ENCODE measurements at regions not wholly inside any gene's neighbourhood (a gene's known extent, or its start where the extent isn't known, plus 50 kb on each side); places are given as distances from the start of the nearest gene placed in this dataset.
A peak's percentile ranks its signal among the peaks of the same experiment; 100 is the strongest.

DNA sequence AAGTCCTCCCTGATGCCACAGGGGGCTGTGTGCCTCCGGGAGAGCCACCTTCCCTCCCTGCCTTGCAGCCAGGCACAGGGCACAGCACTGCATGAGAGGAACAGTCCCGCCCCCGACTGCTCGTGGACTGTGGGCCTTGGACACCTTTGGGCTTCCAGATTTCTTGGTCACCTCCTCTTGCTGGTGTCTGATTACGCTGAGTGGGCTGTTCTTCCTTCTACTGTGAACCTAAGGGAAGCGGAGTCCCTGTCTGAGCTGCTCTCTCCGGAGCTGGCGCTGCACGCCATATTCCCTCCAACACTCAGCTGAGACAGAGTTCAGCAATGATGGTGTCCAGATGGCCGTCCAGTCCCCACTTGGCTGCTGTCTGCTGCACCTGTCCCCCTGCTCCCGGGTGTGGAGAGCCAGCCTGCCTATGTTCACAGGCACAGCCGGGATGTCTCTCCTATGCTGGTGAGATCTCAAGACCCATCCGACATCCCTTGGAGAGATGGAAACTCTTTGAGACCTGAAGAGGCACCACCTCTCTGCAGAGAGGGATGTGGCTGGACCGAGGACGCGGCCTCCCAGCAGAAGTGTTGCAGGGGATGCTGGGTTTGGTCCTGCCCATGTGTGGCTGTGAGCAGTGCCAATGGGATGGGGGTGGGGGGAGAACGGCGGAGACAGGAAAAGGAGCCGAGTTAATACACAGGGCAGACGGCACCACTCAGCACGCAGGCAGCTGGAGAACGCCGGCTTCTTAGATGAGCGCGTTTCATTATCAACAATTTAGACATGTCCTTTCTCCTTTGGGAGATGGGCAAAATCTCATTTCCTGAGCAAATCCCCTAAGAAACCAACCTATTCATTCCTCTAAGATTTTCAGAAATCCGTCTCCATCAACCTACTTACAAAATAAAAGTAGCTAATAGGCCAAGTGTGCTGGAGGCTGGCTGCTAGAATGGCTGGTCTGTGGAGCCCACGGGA lies 171.9 kb downstream of the ENGASE start:
- no peak for DNase-seq (ENCODE audit: low read depth)

DNA sequence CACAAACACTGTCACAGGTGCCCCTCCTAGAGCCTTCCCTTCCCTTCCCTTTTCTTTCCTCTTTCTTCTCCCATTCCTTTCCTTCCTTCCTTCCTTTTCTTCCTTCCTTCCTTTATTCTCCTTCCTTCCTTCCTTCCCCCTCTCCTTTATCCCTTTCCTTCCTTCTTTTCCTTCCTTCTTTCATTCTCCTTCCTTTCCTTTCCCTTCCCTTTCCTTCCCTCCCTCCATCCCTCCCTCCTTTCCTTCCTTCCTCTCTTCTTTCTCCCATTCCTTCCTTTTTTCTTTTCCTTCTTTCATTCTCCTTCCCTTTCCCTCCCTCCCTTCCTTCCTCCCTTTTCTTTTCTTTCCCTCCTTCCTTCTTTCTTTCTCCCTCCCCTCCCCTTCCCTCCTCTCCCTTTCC lies 170.0 kb downstream of the ENGASE start:
- no peak for DNase-seq (ENCODE audit: low read depth)

DNA sequence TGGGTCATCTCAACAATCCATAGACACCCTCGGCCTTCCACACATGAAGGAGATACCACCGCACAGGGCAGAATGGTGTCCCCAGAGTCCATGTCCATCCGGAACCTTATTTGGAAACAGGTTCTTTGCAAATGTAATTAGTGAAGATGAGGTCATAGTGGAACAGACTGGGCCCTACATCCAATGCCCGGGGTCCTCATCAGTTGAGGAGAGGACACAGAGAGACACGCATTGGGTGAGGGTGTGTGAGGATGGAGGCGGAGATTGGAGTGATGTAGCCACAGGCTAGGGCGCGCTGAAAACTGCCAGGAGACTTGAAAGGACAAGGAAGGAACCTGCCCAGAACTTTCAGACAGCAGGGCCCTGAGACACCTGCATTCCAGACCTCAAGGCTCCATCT lies 169.4 kb downstream of the ENGASE start:
- DNase-seq (ENCODE audit: low read depth) = no peak

DNA sequence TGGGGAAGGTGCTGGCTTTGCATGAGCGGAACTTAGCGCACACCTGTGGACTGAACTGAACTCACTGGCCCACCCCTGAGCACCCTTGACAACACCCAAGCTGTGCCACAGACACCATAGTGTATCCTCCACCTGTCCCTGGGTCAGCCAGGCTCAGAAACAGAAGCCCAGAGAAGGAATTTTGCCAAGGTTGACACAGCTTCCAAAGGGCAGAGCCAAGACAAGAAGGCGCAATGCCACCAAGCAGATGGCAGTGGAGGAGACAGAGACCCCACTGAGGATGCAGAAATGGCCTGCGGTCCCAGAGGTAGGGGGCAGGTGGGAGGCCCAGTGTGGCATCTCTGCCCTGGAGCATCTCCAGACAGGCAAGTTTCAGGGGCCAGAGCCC lies 169.0 kb downstream of the ENGASE start:
- no peak for DNase-seq (ENCODE audit: low read depth)

DNA sequence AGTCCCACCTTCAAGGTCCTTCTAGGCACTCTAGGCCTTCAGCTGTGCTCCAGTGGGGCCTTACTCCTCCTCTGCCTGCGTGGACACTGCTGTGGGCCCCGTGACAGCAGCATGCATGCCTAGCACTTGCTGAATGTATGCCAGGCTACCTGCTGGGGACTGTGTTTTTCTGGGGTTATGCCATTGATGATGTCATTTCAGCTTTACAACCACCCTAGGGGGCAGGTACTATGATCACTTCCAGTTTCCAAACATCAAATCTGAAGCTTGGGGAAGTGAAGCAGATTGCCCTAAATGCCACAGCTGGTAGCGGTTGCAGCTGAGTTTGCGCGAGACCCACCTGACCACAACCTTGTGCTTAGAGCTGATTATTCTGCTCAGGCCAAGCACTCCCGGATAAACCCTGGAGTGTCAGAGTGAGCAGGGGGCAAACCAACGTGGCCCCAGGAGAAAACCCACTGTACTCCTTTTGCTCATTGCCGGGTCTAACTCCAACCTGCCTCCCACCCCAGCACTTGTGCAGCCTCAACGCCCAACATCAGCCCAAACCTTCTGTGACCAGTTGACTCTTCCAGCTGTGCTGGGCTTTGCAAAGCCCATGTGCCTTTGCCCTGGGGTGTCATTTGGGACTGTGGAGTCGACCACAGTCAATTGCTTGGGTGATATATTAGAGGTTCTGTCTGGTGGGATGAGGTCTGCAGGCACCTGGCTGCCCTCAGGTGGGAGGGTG lies 168.4 kb downstream of the ENGASE start:
- DNase-seq (ENCODE audit: low read depth) = no peak

DNA sequence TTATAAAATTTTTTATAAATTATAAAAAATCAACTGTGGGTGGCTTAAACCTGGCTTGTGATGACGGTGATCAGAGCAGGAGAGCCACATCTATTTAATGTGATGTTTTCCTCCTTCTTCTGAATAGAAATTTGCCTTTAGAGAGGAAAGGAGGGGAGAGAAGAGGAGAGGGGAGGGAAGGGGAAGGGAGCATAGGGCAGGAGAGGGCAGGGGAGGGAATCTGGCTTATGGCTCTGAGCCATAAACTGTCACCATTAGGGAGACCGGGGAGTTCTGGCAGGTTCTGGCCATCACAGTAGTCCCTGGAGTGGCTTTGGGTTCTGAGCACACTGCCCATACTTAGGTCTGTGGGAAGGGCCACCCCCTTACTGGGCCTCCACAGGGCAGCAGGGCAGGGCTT lies 167.8 kb downstream of the ENGASE start:
- no peak for DNase-seq (ENCODE audit: low read depth)

DNA sequence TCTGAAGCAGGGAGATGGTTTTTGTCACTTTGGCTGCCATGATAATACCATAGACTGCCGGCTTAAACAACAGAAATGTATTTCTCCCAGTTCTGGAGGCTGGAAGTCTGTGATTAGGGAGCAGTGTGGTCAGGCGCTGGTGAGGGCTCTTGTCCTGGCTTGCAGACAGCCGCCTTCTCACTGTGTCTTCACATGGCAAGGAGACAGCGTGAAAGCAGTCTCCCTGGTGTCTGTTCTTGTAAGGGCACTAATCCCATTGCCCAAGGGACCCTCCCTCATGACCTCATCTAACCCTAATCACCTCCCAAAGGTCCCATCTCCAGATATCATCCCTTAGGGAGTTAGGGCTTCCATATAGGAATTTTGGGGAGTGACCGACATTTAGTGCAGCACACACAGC lies 167.0 kb downstream of the ENGASE start:
- DNase-seq (ENCODE audit: low read depth) = no peak

DNA sequence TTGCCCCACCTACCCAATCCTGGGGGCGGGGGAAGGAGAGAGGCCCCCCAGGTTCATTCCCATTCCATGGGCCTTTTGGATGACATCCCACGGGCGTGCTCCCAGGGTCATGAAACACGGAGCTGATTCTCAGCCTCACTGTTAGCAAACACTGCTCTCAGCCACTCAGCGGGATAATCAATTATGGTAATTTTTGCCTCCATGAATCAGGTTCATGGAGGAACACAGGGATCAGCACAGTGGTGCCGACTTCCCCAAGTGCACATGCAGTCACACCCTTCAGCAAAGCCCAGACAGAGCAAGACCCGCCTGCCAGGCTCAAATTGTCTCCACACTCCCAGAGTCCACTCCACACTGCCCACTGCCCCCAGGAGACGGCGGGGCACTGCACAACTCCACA lies 164.6 kb downstream of the ENGASE start:
- DNase-seq (ENCODE audit: low read depth) = no peak

DNA sequence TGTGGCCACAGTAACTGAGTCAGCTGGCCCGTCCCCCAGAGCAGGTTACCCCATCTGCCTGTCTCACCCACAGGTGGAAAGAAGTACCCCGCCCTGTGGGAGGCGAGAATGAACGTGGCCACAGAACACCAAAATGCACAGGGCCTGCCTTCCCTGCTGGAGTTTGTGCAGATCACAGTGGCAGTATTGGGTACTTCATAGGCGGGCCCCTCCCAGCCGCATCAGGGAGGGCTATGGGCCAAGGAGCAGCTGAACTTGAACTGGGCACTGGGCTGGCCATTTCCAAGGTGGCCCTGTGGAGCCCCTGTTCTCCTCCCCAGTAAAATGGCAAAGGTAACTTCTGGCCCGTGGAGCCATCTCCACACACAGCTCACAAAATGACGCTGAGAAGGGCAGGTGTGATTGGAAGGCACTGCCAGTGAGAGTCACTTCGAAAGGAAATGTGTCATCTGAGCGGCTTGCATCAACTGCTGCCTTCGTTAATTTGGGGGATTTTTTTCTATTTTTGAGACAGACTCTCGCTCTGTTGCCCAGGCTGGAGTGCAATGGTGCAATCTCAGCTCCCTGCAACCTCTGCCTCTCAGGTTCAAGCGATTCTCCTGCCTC lies 162.9 kb downstream of the ENGASE start:
- no peak for DNase-seq (ENCODE audit: low read depth)

DNA sequence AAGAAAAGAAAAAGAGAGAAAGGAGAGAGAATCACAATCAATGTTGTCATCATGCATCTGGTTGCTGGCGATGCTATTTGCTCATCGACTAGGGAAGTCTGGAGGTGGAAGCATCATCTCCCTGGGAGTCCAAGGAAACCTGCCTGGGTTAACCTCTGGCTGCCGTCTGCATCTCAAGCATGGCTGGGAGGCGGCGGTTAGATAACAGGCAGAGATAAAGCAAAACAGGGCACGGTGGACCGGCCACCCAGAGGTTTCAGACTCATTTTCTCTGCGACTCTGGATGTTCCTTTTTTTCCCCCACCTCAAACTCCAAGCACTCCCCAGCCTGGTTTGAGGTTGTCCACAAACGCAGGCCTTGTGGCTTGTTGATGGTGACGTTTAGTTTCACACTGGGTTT lies 161.2 kb downstream of the ENGASE start:
- no peak for DNase-seq (ENCODE audit: low read depth)

DNA sequence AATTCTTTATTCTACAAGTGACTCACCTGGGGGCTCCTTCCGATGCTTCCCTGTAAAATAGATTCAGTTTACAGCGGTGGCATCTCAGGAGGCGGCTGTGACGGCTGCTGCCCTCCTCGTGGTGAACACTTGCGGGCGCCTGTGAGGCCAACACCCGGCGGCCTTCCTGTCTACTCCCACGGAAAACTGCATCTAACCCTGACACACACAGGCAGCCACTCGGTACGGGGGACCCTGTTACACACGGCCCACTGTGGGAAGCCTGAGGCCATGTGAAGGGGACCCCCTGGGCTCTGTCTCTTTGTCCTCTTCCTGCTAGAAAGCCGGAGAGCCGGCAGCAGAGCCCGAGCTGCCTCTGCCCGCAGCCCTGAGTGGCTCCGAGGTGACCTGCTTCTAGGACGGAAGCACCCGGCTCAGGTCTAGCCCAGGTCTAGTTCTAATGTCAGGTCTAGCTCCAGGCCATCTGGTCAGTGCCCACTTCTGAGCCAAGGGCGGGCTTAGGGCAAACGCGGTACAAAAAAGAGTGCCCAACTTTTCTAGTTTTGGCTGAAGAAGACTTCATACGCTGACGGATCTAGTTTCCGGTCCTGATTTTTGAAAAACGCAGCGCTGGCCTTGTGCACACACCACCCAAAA lies 159.4 kb downstream of the ENGASE start:
- no peak for DNase-seq (ENCODE audit: low read depth)

DNA sequence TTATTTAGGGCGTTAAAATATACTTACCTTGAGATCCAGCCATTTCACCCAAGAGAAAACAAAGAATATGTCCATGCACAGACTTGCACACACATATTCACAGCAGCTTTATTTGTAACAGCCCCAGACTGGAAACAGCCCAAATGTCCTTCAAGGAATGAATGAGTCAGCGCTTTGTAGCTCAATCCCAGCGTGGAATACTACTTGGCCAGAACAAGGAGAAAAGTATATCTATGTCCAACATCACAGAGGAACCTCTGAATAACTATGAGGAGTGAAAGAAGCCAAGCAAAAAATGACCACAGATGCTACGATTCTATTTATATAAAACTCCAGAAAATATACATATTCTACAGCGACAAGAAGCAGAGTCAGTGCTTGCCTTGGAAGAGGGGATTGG lies 158.3 kb downstream of the ENGASE start:
- no peak for DNase-seq (ENCODE audit: low read depth)

DNA sequence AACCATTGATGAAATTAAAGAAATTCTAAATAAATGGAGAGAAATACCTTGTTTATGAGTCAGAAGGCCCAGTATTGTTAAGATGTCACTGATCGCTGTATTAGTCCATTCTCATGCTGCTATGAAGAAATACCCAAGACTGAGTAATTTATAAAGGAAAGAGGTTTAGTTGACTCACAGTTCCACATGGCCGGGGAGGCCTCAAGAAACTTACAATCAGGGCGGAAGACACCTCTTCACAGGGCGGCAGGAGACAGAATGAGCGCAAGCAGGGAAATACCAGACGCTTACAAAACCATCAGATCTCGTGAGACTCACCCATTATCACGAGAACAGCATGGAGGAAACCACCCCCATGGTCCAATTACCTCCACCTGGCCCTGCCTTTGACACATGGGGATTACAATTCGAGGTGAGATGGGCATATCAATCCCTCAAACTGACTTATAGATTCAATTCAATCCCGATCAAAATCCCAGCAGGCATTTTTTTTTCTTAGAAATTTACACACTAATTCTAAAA lies 157.2 kb downstream of the ENGASE start:
- DNase-seq (ENCODE audit: low read depth) = peak; percentile 13

DNA sequence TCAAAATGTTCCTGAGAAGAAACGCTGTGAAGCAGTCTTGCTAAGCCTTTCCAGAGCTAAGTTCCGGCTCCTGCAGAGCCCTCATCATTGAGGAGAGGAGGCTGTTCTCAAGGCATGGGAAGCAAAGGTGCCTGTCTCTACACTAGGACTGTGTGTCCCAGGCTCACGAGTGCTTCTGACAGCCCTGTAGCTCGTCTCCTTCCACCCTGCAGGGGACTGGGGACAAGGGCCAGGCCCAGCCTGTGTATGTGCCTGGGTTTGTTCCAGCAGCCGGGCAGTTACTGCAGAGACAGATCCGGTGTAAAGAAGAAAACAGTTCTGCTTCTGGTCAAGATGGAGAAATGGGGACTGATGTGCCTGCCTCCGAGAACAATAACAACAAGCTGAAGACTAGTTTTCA lies 156.0 kb downstream of the ENGASE start:
- no peak for DNase-seq (ENCODE audit: low read depth)

DNA sequence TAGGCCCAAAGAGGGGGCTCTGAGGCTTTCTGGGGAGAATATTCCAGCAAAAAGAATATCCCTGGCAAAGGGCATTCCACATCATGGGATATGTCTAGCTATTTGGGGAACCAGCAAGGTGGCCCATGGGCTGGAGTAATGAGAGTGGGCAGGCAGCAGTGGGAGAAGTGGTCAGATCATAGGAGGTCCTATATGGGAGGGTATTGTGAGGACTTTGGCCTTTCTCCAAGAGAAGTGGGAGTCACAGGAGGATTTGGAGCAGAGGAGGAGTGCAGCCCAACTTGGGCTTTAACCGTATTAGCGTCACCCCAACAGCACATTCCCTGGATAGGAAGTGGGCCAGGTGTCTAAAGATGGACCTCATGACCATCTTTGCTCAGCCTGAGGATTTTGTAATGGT lies 151.4 kb downstream of the ENGASE start:
- DNase-seq (ENCODE audit: low read depth) = no peak

DNA sequence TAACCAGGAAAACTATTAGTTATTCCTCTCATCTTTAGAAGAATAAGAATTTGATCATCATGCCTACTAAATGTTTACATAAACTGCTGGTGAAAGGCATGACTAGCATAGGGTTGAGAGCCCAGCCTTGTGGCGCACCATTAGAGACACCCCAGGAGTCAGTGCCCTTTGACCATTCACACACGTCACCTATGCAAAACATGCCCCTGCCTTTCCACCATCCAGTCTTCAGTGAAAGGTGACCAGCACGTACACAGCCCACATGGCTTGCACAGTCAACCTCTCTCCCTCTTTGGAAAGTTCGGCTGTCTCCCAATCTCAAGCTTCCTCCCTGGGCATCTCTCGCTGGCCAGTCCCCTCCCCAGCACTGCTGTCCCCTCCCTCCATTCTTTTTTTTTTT lies 150.3 kb downstream of the ENGASE start:
- no peak for DNase-seq (ENCODE audit: low read depth)

DNA sequence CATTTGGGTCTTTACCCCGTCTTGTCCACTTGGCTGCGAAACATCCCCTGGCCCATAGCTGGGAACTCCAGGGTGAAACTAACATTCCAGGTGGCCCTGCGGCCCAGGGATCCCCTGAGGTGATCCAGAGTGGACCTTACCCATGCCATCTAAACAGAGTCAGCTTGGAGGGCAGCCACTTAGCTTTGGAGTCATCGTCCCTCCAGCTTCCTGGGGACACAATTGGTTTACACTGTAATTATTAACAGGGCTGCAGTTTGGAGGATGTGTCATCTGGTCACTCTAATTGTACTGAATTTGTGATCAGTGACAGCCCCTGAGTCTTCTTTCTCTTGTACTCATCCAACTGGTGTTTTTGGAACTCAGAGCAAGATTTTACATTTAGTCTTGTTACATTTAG lies 149.9 kb downstream of the ENGASE start:
- DNase-seq (ENCODE audit: low read depth) = no peak

DNA sequence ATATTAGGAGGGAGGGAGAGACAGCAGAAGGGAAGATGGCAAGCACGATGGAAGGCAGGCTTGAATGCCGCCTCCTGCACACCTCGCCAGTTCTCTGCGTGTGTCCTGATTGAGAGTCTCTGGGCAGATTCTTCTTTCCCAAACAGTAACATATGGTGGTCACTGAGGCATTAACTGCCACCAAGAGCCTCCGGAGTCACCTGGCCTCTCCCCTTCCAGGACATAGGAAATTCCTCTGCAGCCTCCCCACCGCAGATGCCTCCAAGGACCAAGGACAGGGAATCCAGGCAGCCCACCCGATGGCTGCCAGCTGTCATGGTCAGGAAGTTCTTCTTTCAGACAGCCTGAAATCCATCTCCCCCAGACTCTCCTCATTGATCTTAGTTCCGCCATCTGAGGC lies 149.3 kb downstream of the ENGASE start:
- DNase-seq (ENCODE audit: low read depth) = no peak

DNA sequence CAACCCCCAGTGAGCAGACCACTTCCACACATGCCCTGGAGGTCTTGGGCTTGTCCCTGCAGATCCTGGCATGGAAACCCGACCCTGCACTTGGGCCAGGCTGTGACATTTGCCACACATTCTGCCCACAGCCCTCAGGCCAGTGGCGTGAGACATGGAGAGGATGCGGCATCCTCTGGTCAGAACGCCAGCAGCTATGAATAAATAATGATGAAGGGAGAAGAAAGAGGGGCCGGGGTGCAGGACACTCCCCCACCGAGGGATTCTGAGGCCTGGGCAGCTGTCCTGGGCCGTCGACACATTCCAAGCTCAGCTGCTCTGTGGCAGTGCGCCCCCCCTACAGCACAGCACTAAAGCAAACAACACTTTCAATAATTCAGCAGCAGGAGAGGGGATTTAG lies 148.8 kb downstream of the ENGASE start:
- no peak for DNase-seq (ENCODE audit: low read depth)

DNA sequence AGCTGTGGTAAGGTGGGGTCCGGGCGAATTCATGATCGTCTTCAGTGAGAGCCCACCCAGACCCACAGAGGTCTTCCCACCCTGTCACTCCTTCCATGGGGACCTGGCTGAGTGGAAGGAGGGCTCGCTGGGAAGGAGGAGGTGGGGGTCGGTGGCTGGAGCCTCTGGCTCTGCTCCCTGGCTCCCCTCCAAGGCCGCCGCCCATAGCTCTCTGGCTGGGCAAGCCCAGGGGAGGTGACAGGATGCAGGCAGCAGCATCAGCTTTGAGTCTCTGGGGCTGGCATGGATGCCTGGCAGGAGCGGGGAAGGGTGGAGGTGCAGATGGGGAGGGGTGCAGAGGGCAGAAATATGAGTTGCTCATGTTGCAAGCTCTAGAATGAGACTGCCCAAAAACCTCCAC lies 147.0 kb downstream of the ENGASE start:
- DNase-seq (ENCODE audit: low read depth) = no peak

DNA sequence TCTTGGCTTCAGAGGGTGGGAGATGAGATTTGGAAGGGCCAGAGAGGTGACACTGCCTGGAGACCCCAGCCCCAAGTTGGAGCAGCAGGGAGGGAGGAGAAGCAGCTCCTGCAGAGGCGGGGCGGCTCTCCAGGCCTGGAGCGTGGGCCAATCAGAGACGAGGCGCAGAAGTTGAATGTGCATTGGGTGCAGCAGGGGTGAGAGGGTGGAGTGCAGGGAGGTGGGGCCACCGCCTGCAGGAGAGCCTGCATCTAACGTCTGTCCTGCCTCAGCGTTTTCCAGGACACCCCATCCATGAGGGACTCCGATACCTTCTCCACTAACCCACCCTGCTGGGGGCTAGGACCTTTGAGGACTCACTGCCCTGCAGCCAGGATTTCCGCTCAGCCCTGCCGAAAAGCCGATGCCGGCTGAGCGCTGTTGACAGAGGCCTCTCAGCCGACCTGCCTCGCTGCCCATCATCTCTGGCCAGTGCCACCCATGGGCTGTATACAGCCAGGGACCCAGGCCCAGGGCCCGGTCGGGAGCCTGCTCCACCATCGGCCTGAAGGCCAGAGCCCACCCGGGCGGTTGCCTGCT lies 146.2 kb downstream of the ENGASE start:
- no peak for DNase-seq (ENCODE audit: low read depth)

Data from RPMI7951 (cell line).